ENCODE measurements at regions not wholly inside any gene's neighbourhood (a gene's known extent, or its start where the extent isn't known, plus 50 kb on each side); places are given as distances from the start of the nearest gene placed in this dataset.

DNA sequence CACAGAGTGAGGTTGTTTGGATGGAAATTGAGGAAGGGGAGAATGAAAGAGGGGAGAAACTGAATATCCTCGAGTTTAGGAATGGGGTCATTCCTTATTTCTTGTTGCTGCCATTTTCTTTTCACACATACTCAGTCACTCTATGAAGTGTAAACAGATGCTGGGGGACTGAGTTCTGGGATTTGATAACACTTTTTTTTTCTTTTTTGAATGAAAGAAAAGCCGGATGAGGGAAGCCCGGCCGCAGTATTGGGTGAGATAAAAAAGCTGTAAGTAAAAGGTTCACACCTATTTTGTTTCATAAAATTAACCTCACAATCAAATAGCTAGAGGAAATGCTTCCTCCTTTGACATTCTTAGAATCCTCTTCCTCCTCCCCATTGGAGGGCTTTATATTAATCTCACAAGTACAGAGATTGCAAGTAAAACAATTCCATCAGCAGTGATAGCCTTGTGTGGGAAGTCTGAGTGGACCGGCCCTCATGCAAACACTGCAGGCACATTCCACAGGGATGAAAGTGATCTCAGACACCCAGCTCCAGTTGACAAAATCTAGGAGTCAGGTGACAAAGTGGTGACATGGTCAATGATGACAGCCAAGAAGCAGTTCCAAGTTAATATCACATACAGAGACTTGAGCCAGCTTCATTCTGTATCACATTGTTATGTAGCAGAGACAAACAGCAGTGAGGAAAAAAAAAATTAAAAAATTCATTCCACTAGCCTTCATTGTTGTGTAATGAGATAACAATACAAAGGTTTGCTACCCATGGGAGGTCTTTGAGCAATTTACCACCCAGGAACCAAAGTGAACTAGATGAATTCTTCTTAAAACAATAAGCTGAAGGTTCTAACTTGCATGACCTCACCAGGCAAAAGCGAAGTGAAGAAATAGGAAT is 391.1 kb upstream of the HSF2 start:
- DNase-seq (ENCODE audit: low spot score), result no peak

DNA sequence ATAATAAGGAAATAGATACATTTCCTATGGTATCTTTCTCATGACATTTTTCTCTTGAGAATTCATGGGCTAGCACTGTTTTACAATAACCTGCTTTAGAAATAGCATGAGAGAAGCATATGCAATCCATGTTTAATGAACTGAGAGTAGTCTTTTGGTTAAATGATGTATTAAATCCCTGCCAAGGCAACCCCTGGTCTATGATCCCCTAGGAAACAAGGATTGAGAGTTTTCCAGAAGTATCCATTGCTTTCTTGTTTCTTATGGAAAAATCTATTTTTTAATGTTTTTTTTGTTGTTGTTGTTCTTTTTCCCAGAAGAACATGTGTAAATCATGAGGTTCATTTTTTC is 390.5 kb upstream of the HSF2 start:
- DNase-seq (ENCODE audit: low spot score), result no peak

DNA sequence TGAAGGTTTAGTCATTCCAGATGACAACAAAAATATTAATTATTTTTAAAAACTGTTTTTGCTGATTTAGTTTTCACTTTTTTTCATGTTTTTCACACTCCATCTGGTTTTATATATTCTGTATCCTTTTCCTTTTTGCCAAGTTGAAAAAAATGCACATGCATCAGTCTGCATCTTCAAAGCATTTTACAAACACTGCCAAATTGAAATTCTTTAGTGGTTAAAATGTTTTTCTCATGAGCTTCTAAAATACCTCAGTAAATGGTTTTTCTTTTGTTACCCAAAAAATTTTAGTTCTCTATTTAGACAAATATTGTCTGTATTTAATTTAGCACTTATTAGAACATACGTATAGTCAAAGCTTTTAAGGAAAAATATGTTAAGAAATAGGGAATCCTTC is 386.9 kb upstream of the HSF2 start:
- DNase-seq (ENCODE audit: low spot score), result no peak

DNA sequence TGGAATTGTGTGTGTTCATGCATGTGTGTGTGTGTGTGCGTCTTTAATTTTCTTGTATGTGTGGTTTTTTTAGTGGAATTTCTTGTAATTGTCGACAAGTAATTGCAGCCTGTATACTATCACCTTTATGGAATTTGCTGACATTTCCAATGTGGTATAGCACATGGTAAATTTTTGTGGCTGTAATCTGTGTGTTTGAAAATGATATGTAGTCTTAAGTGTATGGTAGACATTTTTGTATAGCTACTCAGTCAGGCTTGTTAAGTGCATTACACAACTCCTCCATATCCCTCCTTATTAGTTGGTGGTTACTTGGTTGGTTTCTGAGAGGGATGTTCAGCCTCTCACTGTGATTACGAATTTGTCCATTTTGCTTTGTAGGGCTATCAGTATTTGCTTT is 384.5 kb upstream of the HSF2 start:
- no peak for DNase-seq (ENCODE audit: low spot score)

DNA sequence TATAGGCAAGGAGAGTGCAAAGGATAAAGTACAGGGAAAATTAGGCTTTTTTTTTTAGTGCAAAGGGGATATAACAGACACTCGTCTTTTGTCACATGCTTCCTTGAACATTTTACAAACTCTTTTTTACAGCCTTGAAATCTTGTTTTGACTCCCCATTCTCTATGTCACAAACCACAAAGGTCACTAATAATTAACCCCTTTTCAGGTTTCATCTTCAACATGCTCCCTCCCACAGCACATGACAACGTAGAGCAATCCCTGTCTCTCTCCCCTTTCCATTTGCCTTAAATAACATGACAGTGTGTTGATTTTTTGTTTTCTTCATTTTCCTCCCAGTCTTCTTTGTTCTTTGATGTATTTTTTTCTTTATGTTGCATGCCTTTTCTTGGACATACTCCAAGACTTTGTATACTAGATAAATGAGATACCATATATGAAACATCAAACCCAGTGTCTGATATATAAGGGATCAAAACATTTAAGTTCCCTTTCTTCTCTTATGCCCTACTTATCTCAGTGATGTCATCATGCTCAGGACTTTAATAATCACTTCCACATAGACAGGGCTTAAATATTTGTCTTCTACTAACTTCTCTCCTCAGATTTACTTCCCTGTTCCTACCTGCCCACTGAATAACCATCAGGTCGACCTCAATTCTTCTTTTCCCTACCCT is 378.7 kb upstream of the HSF2 start:
- no peak for DNase-seq (ENCODE audit: low spot score)

DNA sequence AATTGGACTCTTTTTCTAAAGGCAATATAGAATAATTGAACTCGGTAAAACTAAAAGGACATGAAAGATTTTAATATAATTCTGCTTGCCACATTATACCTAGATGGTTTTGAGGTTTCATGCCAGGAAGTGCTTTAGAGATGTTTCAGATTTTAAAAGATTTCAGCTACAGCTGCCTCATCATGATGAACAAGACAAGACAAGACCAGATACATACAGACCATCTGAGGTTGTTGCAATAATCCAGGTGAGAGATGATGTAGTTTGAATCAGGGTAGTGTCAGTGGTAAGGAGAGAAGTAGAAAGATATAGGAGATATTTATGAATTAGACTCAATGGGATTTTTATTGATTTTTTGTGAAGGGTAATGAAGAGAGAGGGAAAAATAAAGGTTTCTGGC is 374.3 kb upstream of the HSF2 start:
- no peak for DNase-seq (ENCODE audit: low spot score)

DNA sequence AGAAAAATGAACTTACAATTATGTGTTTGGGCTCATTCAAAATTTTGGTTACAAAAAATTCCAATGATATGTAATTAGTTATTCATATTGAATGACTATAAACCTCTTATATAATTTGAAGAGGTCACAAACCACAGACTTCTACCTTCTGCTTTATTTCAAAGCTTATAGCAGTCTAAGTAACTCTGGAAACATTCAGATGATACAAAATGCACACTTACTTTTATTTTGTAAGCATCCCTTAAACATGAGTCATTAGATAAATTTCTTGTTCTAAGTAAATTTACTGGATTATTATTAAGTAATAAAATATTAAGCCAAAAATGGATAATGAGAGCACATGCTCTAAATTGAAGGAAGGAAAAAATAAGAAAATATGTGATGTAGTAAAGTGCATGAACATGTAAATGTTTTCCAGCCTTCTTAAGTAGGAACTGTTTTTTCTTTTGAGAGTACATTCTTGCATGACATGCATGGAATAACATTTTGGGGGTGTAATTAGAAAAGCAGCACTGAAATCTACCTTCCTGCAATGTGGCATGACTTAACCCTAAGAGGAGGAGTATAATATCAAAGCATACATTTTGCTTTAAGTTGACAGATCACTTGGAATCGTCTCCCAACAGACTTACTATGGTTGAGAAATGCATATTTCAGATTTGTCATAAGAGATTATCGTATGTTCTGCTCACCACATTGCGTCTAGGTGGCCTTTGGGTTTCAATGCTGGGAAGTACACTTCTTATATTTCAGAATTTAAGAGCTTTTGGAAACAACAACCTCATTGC is 372.7 kb upstream of the HSF2 start:
- no peak for DNase-seq (ENCODE audit: low spot score)

DNA sequence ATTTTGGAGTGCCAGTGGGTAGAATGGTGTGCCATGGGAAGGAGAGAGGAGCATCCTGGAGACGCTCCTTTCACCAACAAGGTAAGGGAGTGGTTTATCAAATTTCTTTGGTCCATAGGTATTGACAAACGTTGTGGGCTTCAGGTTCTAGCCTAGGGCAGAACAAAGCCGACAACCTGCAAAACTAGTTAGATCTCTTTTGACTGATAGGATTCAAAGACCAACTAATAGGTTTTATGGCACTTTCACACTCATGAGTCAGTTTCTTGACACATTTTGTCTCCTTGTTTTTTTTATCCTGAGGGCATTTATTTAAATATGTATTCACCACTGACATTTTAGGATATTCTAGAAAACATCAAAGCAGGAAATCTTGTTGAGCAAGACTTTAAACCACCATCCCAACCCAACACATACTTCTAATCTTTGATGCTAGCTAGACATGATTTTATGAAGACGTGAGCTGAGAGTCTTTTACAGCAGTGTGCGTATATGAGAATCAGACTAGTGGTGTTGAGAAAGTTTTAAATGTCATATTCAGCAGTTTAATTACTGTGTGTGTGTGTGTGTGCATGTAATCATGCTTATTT is 370.4 kb upstream of the HSF2 start:
- DNase-seq (ENCODE audit: low spot score), result no peak

DNA sequence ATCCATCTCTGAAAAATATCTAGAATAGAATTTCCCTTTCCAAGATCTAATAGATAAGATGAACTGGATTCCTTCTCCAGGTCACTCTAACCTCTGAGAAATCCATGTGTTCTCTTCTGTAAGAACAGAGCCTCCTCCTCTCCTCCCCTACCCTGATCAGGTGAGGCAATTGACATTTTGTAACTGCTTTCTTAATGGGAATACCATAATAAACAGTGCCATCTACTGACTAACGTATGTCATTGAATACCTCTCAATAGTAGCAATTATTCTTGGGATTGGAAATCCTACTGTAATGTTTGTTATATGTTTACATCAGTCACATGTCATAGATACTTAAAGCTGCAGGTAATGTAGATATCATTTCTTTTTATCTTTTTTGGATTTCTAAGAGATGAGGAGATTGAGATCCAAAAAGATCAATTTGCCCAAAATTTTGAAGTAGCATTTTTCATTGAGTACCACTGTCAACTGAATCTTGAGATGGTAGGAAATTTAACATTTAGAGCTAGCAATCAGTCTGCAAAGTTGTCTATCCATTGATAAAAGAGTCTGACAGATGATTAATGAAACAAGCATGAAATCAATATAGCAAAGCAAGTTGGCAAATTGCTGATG is 365.8 kb upstream of the HSF2 start:
- DNase-seq (ENCODE audit: low spot score), result peak; percentile 50

DNA sequence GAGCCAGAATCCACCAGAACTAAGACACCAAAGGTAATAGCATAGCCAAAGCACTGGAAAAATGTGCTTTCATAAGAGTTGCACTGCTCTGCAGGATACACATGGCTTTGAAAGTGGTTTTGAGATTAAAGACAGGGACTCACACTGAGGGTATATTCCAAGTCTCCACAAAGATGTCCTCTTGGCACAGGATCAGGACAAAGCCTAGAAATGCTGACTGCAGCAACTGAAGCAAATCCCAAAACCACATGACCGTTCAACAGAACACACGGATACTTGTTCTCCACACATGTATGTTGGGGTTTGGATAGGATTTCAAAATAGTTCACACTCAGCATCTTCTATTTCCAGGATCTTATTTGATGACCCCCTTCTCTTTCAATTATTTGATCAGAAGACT is 364.3 kb upstream of the HSF2 start:
- no peak for DNase-seq (ENCODE audit: low spot score)

DNA sequence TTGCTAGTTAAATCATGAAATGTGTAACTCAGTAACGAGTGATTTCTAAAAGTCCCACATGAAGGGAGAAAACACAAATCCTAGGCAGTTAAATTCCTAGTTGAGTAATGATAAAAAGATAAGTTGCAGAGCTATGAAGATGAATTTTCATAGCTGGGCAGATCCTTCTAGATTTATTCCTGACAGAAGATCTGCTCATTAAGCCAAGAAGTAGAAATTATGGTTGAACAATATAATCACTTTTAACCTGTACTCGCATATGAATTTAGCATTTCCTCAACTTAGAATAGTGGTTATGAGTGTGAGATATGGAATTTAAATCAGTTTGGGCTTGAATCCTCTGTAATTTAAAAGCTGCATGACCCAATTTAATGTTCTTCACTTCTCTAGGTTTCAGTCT is 359.2 kb upstream of the HSF2 start:
- no peak for DNase-seq (ENCODE audit: low spot score)

DNA sequence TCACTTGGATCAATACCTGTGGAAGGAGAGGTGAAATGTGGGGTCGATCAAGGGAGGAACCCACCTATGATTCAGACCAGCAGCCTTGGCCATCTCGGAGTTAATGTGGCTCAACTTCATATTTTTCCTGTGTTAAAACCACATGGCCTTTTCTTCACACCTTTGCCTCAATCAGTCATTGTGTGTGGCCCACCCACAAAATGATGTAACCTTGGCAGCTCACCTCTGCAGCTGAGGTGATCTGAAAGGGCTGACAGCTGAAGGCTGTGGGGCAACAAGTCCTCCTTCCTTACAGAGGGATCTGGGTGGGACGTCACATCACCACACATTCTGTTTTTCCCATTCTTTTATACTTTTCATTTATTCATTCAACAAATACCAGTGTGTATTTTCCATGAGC is 357.1 kb upstream of the HSF2 start:
- no peak for DNase-seq (ENCODE audit: low spot score)

DNA sequence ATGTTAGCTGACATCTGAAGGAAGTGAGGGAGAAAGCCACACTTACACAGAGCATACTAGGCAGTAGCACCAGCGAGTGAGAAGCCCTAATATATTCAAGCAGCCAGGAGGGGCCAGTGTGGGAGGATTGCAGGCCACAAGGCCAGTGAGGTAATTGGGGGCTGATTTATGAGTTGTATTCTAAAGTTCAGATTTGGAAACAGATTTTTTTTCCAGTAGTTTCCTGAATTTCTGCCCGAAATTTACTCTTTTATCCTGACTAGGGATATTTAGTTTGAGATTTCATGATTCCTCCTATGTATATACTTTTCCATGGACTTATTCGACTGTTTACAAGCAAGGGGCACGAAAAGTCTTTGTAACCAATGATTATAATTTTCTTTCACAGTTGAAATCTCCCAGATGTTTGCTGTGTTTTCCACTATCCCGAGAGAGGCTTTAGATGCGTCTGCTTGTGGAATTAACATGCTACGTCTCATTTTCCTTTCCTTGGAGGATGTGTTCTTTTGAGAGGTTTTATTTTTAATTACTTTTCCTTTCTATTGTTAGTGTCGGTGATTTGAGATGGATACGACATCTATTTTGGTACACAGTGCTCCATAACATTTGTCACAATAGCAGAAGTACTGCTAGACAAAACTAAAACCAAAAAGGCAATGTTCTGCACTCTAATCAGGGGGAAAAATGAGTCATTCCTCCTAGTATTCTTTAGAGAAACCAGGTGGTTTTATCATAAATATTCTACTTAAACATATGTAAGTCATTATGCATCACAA is 356.3 kb upstream of the HSF2 start:
- DNase-seq (ENCODE audit: low spot score), result no peak

DNA sequence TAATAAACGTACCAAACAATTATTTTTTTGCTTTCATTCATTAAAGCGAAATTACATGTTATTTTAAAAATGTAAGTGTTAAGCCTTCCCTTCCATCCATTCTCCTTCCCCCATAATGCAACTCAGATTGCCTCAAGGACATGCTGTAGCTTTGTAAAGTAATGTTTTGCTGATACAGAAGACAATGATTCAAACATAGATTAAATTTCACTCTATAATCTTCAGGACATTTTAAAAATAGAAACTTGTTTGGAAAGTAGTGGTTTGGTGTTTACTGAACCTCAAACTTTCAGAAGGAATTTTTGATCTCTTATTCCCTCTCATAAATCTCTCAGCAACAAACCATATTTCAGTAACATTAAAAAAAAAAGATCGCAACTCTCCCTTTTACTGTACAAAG is 350.9 kb upstream of the HSF2 start:
- DNase-seq (ENCODE audit: low spot score), result no peak

DNA sequence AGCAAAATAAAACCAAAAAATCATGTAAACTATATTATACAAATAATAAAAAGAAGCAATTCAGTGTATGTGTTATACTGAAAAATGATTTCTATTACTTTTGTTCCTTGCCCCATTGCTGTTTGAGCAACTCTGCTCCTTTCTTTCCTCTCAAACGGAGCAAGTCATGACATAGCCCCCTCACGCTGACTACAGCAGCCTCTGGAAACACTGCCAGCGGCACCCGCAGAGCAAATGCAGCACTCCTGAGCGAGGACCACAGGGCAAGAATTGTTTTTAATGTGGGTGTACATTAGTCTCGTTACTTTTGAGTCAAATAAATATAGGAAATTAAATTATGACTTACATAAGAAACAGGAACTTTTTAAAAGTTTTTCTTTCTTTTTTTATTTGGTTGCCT is 350.1 kb upstream of the HSF2 start:
- DNase-seq (ENCODE audit: low spot score), result no peak

DNA sequence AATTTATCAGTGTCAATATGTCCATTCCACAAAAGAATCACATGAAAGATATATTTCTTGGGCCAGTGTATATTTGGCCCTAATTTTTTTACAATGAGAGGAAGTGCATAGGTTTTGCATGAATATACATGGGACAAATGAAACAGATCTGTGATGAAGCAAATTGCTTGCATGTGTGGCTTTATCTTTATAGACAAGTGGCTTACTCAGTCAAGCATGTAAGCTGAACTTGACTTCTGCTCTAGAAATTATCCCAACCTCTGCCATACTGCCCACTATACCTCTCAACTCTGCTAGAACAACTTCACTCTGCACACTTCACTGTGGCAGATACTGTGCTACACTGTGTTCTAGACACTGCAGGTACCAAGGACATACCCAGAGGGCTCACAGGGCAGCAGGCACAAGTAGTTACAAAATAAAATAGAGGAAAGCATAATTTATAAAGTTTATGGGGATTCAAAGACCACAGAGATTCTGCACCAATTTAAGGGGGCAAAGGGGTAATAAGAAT is 349.2 kb upstream of the HSF2 start:
- DNase-seq (ENCODE audit: low spot score), result no peak

DNA sequence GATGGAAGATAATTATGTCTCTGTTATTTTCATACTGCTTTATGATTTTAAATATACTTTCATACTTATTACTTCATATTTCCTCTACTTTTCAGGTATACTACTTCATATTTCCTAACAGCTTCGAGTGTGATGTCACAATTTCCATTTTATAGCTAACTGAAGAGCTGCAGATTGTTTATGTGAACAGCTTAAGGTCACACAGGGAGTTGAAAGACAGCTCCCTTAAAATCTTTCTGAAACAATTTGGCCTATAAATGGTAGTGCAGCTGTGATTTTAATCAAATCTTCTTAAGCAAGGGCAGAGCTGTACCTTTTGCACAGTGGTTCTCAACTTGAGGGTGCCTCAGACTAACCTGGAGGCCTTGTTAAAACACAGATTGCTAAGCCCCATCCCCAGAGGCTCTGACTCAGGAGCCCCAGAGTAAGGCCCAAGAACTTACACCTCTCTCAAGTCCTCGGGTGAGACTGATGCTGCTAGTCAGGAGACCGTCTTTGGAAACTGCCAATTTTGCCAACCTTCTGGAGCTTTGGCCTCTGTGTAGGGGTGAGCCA is 347.0 kb upstream of the HSF2 start:
- DNase-seq (ENCODE audit: low spot score), result no peak

DNA sequence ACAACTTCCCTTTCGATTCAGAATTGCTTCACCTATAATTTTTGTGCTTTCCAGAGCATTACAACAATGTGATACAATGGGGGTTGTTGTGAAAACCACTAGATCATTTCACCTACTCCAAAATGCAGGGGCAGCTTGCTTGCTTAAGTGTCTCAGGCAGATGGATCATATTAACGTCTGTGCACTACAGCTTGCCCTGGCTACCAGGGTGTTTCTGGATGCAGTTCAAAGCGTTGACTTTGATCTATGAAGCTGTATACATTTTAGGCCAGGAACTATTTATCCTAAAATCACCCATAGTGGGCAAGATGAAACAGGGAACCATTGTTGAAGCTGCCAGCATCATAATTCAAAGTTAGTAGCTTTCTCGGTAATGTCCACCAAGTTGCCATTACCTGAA is 339.5 kb upstream of the HSF2 start:
- DNase-seq (ENCODE audit: low spot score), result no peak

DNA sequence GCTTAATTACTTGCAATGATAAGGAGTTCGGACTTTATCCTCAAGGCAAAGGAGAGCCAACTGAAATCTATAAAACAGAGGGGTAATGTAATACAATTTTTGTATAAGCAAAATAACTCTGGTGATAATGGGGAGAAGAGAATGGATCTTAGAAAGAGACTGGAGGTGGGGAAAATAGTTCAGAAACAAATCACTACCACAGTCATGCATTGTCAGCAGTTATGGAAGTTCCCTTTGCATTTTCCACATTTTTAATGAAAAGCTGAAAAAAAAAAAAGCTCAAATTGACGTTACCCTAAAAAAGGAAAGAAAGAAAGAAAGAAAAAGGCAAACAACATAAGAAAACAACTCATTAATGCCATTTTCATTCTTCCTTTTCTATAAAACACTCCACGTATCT is 337.6 kb upstream of the HSF2 start:
- no peak for DNase-seq (ENCODE audit: low spot score)

DNA sequence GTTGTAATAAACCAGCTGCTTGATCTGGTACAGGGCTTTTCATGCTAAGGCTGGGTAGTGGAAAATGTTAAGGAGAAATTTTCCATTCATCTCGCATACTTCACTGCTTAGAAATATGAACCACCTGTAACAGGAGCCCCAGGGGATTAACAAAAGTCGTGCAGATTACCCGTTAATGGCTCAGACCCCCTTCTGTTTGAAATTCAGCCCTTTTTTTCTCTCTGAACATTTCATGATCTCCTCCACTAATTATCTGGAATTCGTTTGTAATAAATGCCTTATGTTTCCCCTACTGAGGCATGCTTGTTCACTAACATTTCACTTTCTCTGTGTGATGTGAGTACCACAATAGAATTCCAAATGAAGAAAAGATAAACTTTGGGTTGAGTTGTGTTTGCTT is 336.4 kb upstream of the HSF2 start:
- DNase-seq (ENCODE audit: low spot score), result no peak

DNA sequence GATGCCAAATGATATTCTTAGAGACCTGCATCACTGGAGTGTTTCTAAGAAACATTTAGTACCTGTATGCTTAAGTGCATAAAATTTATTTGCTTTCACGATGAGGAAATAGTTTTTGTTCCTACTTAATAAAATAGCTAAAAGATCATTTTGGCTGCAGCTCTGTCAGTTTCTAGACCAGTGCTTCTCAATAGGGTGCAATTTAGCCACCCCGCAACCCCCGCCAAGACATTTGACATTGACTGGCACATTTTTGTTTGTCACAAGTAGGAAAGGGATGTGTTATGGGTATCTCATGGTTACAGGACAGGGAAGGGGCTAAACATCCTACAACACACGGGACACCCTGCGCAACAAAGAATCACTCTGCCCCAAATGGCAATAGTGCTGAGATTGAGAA is 335.7 kb upstream of the HSF2 start:
- no peak for DNase-seq (ENCODE audit: low spot score)

All from kidney tubule cell (primary cell).